OCI-LY3 (cell line): ENCODE measurements at regions not wholly inside any gene's neighbourhood (a gene's known extent, or its start where the extent isn't known, plus 50 kb on each side); places are given as distances from the start of the nearest gene placed in this dataset.

Source experiments
- H2AFZ ChIP-seq: fragments of 200-600, 300-600 bp; shearing (Covaris generic); 2 replicates; pipeline ENCODE4 v1.6.0; 2014; ENCODE audit warnings: antibody characterized with exemption, low read depth, low read length
- H3K27ac ChIP-seq: fragments of 200-600, 300-600 bp; sonication (generic); 2 replicates; pipeline ENCODE4 v1.5.1; 2014; ENCODE audit warnings: mild to moderate bottlenecking, low read length, moderate library complexity, mixed read lengths
- H3K27me3 ChIP-seq: fragments of 200-600, 300-600 bp; sonication (generic); 2 replicates; pipeline ENCODE4 v1.6.1; 2014; ENCODE audit warnings: low read depth, low read length, mixed read lengths
- H3K36me3 ChIP-seq: fragments of 200-600, 300-600 bp; sonication (generic); replicated peaks from 2 replicates; pipeline ENCODE3; 2014; ENCODE audit warnings: low read depth, low read length, mixed read lengths
- H3K4me1 ChIP-seq: fragments of 300-600, 200-600 bp; sonication (generic); 2 replicates; pipeline ENCODE4 v1.6.1; 2014; ENCODE audit warnings: low read length, mixed read lengths
- H3K4me2 ChIP-seq: fragments of 200-600, 300-600 bp; sonication (generic); 2 replicates; pipeline ENCODE4 v1.6.1; 2014; ENCODE audit warnings: low read length, mixed read lengths
- H3K4me3 ChIP-seq: fragments of 300-600, 200-600 bp; sonication (generic); 2 replicates; pipeline ENCODE4 v1.5.1; 2014; ENCODE audit warnings: antibody characterized with exemption, mild to moderate bottlenecking, low read length, moderate library complexity
- H3K79me2 ChIP-seq: fragments of 300-600, 200-600 bp; shearing (Covaris generic); 2 replicates; pipeline ENCODE4 v1.6.1; 2014; ENCODE audit warnings: mild to moderate bottlenecking, low read length, mixed read lengths
- H3K9ac ChIP-seq: fragments of 300-600, 200-600 bp; shearing (Covaris generic); 2 replicates; pipeline ENCODE4 v1.6.0; 2014; ENCODE audit warnings: mild to moderate bottlenecking, low read length, moderate library complexity
- H3K9me3 ChIP-seq: fragments of 200-600, 300-600 bp; shearing (Covaris generic); 2 replicates; pipeline ENCODE4 v1.6.1; 2014; ENCODE audit warnings: low read length, mixed read lengths; ENCODE audit not compliant: insufficient read depth
- H4K20me1 ChIP-seq: fragments of 200-600, 300-600 bp; sonication (generic); 2 replicates; pipeline ENCODE4 v1.6.1; 2016; ENCODE audit warnings: low read length, mixed read lengths; ENCODE audit not compliant: insufficient read depth
- EZH2phosphoT487 ChIP-seq: fragments of 200-600 bp; shearing (Covaris generic); IDR thresholded peaks from 2 replicates; pipeline ENCODE4 v1.6.1; 2018; ENCODE audit warnings: antibody characterized with exemption, mixed run types, low read depth
- TF ChIP-seq, protein P1 (sequence below): fragments of 200-600, 300-600 bp; sonication (generic); IDR thresholded peaks from 2 replicates; pipeline ENCODE4 v1.5.1; 2014; ENCODE audit warnings: antibody characterized with exemption, low read length, low read depth

DNA sequence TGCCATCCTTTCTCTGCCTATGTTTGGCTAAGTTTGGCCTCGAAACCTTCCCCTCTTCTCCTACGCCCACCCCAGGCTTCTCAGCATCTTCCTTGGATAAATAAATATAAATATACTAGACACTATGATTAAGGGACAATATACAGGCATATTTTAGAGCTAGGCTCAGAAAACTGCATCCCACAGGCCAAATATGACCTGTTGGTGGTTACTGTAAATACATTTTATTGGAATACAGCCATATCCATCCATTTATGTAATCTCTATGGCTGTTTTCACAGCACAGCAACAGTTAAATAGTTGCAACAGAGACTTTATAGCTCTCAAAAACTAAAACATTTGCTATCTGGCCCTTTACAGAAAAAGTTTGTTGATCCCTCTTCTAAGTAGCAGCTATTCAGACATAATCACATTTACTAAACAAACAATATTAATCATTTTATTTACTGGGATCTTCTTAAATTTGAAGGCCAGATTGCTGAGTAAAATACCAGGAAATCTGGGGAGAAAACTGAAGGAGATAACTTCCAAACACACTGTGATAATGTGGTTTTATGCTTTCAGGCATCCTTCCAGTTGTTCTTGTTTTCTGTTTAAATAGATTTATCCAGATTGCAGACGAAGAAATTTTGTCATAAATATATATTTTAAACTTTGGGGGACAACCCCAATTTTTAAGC is 269.7 kb upstream of the THRB start:
- H2AFZ ChIP-seq, result no peak overlapping the region
- no peaks in the 10 kb centered on the region for H3K79me2 ChIP-seq
- no peaks in the 10 kb centered on the region for H3K36me3 ChIP-seq
- H3K27me3 ChIP-seq, result no peaks in the 10 kb centered on the region
- no peak overlapping the region for H3K9ac ChIP-seq
- no peaks in the 10 kb centered on the region for H3K4me1 ChIP-seq
- no peak overlapping the region for H3K4me3 ChIP-seq
- H3K4me2 ChIP-seq, result no peak overlapping the region
- H3K9me3 ChIP-seq, result no peaks in the 10 kb centered on the region
- H4K20me1 ChIP-seq, result no peaks in the 10 kb centered on the region
- TF ChIP-seq, protein P1, sequence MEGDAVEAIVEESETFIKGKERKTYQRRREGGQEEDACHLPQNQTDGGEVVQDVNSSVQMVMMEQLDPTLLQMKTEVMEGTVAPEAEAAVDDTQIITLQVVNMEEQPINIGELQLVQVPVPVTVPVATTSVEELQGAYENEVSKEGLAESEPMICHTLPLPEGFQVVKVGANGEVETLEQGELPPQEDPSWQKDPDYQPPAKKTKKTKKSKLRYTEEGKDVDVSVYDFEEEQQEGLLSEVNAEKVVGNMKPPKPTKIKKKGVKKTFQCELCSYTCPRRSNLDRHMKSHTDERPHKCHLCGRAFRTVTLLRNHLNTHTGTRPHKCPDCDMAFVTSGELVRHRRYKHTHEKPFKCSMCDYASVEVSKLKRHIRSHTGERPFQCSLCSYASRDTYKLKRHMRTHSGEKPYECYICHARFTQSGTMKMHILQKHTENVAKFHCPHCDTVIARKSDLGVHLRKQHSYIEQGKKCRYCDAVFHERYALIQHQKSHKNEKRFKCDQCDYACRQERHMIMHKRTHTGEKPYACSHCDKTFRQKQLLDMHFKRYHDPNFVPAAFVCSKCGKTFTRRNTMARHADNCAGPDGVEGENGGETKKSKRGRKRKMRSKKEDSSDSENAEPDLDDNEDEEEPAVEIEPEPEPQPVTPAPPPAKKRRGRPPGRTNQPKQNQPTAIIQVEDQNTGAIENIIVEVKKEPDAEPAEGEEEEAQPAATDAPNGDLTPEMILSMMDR, result no peak
- no peak for TF ChIP-seq EZH2phosphoT487
- no peak overlapping the region for H3K27ac ChIP-seq

DNA sequence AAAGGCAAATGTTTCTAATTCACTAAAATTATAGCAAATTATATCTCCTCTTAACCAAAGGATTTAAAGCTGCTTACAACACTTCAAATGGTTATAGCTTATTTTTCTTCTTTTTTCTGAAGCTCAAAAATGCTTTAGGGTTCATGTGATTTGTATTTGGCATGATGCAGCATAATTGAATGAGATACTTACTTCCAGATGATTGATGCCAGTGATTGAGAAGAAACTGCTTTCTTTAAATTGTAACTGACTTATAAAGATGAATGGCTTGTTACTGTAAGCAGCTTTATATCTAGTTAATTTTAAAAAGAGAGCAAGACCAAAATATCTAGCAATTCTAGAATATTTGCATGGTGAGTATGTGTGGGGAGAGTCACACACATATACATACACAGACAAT is 270.7 kb upstream of the THRB start:
- H4K20me1 ChIP-seq, result no peaks in the 10 kb centered on the region
- no peaks in the 10 kb centered on the region for H3K9me3 ChIP-seq
- H2AFZ ChIP-seq, result no peak overlapping the region
- no peak for TF ChIP-seq EZH2phosphoT487
- TF ChIP-seq, protein P1, result no peak
- H3K79me2 ChIP-seq, result no peaks in the 10 kb centered on the region
- H3K9ac ChIP-seq, result no peak overlapping the region
- H3K4me2 ChIP-seq, result no peak overlapping the region
- no peaks in the 10 kb centered on the region for H3K4me1 ChIP-seq
- no peaks in the 10 kb centered on the region for H3K36me3 ChIP-seq
- H3K27me3 ChIP-seq, result peaks cover 5% of the 10 kb centered on the region; the same call in 1 of the 2 replicates
- no peak overlapping the region for H3K27ac ChIP-seq
- H3K4me3 ChIP-seq, result no peak overlapping the region

DNA sequence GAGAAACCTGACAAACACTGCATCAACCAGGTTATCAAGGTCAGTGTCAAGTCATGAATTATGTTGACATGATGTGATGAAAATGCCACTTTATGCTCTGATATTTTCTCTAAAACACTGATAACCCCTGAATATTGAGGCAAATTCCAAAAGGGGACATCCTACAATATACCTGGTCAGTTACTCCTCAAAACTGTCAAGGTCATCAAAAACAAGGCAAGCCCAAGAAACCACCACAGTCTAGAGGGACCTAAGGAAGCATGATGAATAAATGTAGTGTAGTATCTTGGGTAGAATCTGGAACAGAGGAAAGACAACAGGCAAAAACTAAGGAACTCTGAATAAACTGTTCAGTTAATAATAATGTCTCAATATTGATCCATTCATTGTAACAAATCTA is 275.3 kb upstream of the THRB start:
- TF ChIP-seq, protein P1, result no peak
- no peak for TF ChIP-seq EZH2phosphoT487
- Histone ChIP-seq H4K20me1 (no peaks in the 10 kb centered on the region), H3K79me2 (no peaks in the 10 kb centered on the region), H3K27ac (no peak overlapping the region), H3K36me3 (no peaks in the 10 kb centered on the region), H2AFZ (no peak overlapping the region), H3K9ac (no peak overlapping the region), H3K4me1 (no peaks in the 10 kb centered on the region), H3K4me2 (no peak overlapping the region), H3K9me3 (no peaks in the 10 kb centered on the region), H3K27me3 (peaks cover 5% of the 10 kb centered on the region; the same call in 1 of the 2 replicates), H3K4me3 (no peak overlapping the region)

DNA sequence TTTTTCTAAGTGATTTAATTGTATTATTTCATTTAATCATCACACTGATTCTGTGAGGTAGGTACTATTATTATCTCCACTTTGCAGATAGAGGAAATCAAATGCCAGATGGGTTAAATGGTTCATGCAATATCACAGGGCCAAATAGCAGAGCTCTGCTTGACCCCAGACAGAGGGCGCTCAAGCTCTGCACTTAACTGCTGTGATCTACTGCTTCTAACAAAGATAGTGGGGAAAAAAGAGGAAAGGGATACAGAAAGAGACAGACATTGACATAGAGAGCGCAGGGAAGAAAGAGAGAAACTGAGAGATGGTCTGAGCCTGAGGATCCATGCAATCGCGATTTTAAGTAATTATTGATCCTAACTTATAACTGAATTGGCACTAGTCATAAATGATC is 279.1 kb upstream of the THRB start:
- Histone ChIP-seq H4K20me1 (no peaks in the 10 kb centered on the region), H3K4me3 (no peak overlapping the region), H3K4me2 (no peak overlapping the region), H3K9ac (no peak overlapping the region), H2AFZ (no peak overlapping the region), H3K27ac (no peak overlapping the region), H3K4me1 (no peaks in the 10 kb centered on the region), H3K9me3 (no peaks in the 10 kb centered on the region), H3K27me3 (peaks cover 5% of the 10 kb centered on the region; the same call in 1 of the 2 replicates), H3K79me2 (no peaks in the 10 kb centered on the region), H3K36me3 (no peaks in the 10 kb centered on the region)
- TF ChIP-seq EZH2phosphoT487, result no peak
- TF ChIP-seq, protein P1, result peak; percentile 96
